ENCODE measurements at regions not wholly inside any gene's neighbourhood (a gene's known extent, or its start where the extent isn't known, plus 50 kb on each side); places are given as distances from the start of the nearest gene placed in this dataset.

DNA sequence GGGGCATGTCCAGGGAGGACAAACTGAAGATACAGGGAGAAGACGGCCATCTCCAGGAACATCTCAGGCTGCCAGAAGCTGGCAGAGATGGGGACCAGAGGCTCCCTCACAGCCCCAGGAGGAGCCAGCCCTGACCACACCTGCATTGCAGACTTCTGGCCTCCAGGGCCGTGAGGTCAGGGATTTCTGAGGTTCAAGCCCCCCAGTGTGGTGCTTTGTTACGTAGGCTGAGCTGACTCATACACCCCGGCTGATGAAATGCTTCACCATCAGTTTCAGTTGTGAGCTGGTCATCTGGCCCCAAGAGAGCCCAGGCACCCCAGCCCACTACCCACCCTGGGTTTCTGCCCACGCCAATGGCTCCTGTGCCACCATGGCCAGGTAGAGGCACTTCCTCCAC is 106.4 kb downstream of the SIK1 start:
- TF ChIP-seq, protein P1, sequence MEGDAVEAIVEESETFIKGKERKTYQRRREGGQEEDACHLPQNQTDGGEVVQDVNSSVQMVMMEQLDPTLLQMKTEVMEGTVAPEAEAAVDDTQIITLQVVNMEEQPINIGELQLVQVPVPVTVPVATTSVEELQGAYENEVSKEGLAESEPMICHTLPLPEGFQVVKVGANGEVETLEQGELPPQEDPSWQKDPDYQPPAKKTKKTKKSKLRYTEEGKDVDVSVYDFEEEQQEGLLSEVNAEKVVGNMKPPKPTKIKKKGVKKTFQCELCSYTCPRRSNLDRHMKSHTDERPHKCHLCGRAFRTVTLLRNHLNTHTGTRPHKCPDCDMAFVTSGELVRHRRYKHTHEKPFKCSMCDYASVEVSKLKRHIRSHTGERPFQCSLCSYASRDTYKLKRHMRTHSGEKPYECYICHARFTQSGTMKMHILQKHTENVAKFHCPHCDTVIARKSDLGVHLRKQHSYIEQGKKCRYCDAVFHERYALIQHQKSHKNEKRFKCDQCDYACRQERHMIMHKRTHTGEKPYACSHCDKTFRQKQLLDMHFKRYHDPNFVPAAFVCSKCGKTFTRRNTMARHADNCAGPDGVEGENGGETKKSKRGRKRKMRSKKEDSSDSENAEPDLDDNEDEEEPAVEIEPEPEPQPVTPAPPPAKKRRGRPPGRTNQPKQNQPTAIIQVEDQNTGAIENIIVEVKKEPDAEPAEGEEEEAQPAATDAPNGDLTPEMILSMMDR (IDR thresholded peaks at IDR 0.05) = no peak
- TF ChIP-seq POLR2AphosphoS5 (IDR thresholded peaks at IDR 0.05) (no peak), POLR2A (IDR thresholded peaks at IDR 0.05) (no peak), EP300 (IDR thresholded peaks at IDR 0.05) (no peak)
